SK-N-SH (cell line): ENCODE measurements at regions not wholly inside any gene's neighbourhood (a gene's known extent, or its start where the extent isn't known, plus 50 kb on each side); places are given as distances from the start of the nearest gene placed in this dataset.

Source experiments
- CTCF ChIA-PET: fragments of 300-600, 350-600 bp; formaldehyde crosslinking; extraction: SDS; loops from one replicate; lab custom pipeline; 2021; lab: Yijun Ruan, JAX
- POLR2A ChIA-PET: fragments of 350-600 bp; sonication (Branson Sonifier 250); formaldehyde crosslinking; extraction: SDS; loops from one replicate; lab custom pipeline; 2020; ENCODE audit warnings: antibody characterized with exemption, inconsistent platforms; lab: Yijun Ruan, JAX
- DNase-seq: peaks from one replicate; pipeline ENCODE4 v3.0.0; 2012
- H2AFZ ChIP-seq: fragments of 200-600 bp; sonication (generic); 2 replicates; pipeline ENCODE4 v1.8.1; 2016; ENCODE audit warnings: antibody characterized with exemption, mild to moderate bottlenecking, low read depth
- H3F3A ChIP-seq: fragments of 200-600 bp; sonication (generic); replicated peaks from 2 replicates; pipeline ENCODE3; 2016; ENCODE audit warnings: antibody characterized with exemption, mild to moderate bottlenecking; ENCODE audit not compliant: insufficient read depth
- H3K27ac ChIP-seq, 2 experiments: fragments of 200-500 bp in 1 of 2; fragments of 200-600 bp in 1 of 2; sonication (Bioruptor generic) in 1 of 2; sonication (generic), shearing (Covaris generic) in 1 of 2; 2 replicates each; pipeline versions ENCODE4 v1.5.1 to v1.6.1; 2014 to 2016; ENCODE audit warnings: low read depth in 2 of 2, inconsistent platforms in 1 of 2, low read length in 1 of 2, mild to moderate bottlenecking in 1 of 2, mixed read lengths in 1 of 2
- H3K27me3 ChIP-seq: fragments of 200-600 bp; sonication (generic), shearing (Covaris generic); 2 replicates; pipeline ENCODE4 v1.6.1; 2016; ENCODE audit warnings: mixed run types; ENCODE audit not compliant: insufficient read depth
- H3K36me3 ChIP-seq, 2 experiments: fragments of 200-500 bp in 1 of 2; fragments of 200-600 bp in 1 of 2; sonication (Bioruptor generic) in 1 of 2; sonication (generic) in 1 of 2; replicated peaks in 1 of 2; 2 replicates each; pipeline versions ENCODE3 to v1.5.1; 2014 to 2016; ENCODE audit warnings: low read length in 1 of 2, mild to moderate bottlenecking in 1 of 2; ENCODE audit not compliant: insufficient read depth in 2 of 2, control insufficient read depth in 1 of 2
- H3K4me1 ChIP-seq, 2 experiments: fragments of 200-500 bp in 1 of 2; fragments of 200-600 bp in 1 of 2; sonication (Bioruptor generic) in 1 of 2; sonication (generic), shearing (Covaris generic) in 1 of 2; 2 replicates each; pipeline versions ENCODE4 v1.5.1 to v1.6.1; 2014 to 2016; ENCODE audit warnings: low read depth in 1 of 2, low read length in 1 of 2, mixed run types in 1 of 2; ENCODE audit not compliant: insufficient read depth in 2 of 2, control insufficient read depth in 1 of 2
- H3K4me2 ChIP-seq: fragments of 200-600 bp; sonication (generic), shearing (Covaris generic); 2 replicates; pipeline ENCODE4 v1.6.1; 2017; ENCODE audit warnings: mixed run types
- H3K4me3 ChIP-seq, 2 experiments: fragments of 200-500 bp in 1 of 2; fragments of 200-600 bp in 1 of 2; sonication (Bioruptor generic) in 1 of 2; sonication (generic), shearing (Covaris generic) in 1 of 2; 2 replicates each; pipeline versions ENCODE4 v1.5.1 to v1.8.1; 2014 to 2016; ENCODE audit warnings: low read depth in 2 of 2, inconsistent platforms in 1 of 2, low read length in 1 of 2, mild to moderate bottlenecking in 1 of 2, mixed read lengths in 1 of 2, moderate library complexity in 1 of 2
- H3K79me2 ChIP-seq: fragments of 200-600 bp; sonication (generic); 2 replicates; pipeline ENCODE4 v1.8.1; 2017; ENCODE audit warnings: mild to moderate bottlenecking; ENCODE audit not compliant: insufficient read depth
- H3K9ac ChIP-seq: fragments of 200-600 bp; sonication (generic); 2 replicates; pipeline ENCODE4 v1.6.1; 2017; ENCODE audit warnings: mixed run types
- H3K9me2 ChIP-seq: fragments of 200-600 bp; sonication (generic); 2 replicates; pipeline ENCODE4 v1.6.1; 2017; ENCODE audit warnings: mixed run types
- H3K9me3 ChIP-seq: fragments of 200-600 bp; sonication (generic); 2 replicates; pipeline ENCODE4 v1.6.1; 2017; ENCODE audit warnings: mixed run types, mild to moderate bottlenecking, moderate library complexity
- H4K20me1 ChIP-seq: fragments of 200-600 bp; sonication (generic); 2 replicates; pipeline ENCODE4 v1.6.1; 2017; ENCODE audit warnings: mild to moderate bottlenecking, mixed run types; ENCODE audit not compliant: insufficient read depth
- FOXM1 ChIP-seq: IDR thresholded peaks from 2 replicates; pipeline ENCODE4 v1.4.0; 2012; ENCODE audit warnings: low read depth, mild to moderate bottlenecking
- GATA2 ChIP-seq: sonication (generic); formaldehyde crosslinking; IDR thresholded peaks from 2 replicates; pipeline ENCODE4 v1.5.0; 2020; ENCODE audit warnings: mild to moderate bottlenecking, missing genetic modification reagents
- JUND ChIP-seq: IDR thresholded peaks from 2 replicates; pipeline ENCODE4 v1.4.0; 2012
- MEF2A ChIP-seq: IDR thresholded peaks from 2 replicates; pipeline ENCODE4 v1.4.0; 2012; ENCODE audit warnings: low read depth, borderline replicate concordance
- MXI1 ChIP-seq: IDR thresholded peaks from 2 replicates; pipeline ENCODE4 v1.6.1; 2012; ENCODE audit warnings: mild to moderate bottlenecking, low read depth, low read length, improper control_type of control experiment
- RAD21 ChIP-seq: IDR thresholded peaks from 2 replicates; pipeline ENCODE4 v1.6.1; 2012; ENCODE audit warnings: mild to moderate bottlenecking, low read length
- SMC3 ChIP-seq: IDR thresholded peaks from 2 replicates; pipeline ENCODE4 v1.6.1; 2012; ENCODE audit warnings: low read depth, low read length, improper control_type of control experiment
- TAF1 ChIP-seq: IDR thresholded peaks from 2 replicates; pipeline ENCODE4 v1.6.1; 2012; ENCODE audit warnings: low read depth, mild to moderate bottlenecking, low read length, moderate library complexity, borderline replicate concordance
- YY1 ChIP-seq: IDR thresholded peaks from 2 replicates; pipeline ENCODE4 v1.4.0; 2012; ENCODE audit warnings: low read depth, mild to moderate bottlenecking
- WGBS: methylation state at CpG from one replicate; pipeline ENCODE4 v1.1.6; 2017; ENCODE audit warnings: low lambda C conversion rate; 5-methylcytosine and 5-hydroxymethylcytosine counted together
- TF ChIP-seq, protein P1 (sequence below): IDR thresholded peaks from 2 replicates; pipeline ENCODE4 v1.4.0; 2012; ENCODE audit warnings: low read depth, borderline replicate concordance
- TF ChIP-seq, protein P2 (sequence below): fragments of 150-350 bp; IDR thresholded peaks from 2 replicates; pipeline ENCODE4 v1.6.1; 2016; ENCODE audit warnings: mild to moderate bottlenecking, low read depth, low read length
- TF ChIP-seq, protein P3 (sequence below): IDR thresholded peaks from 2 replicates; pipeline ENCODE4 v1.4.0; 2012; ENCODE audit warnings: low read depth
- TF ChIP-seq, protein P4 (sequence below): IDR thresholded peaks from 2 replicates; pipeline ENCODE4 v1.4.0; 2012; ENCODE audit warnings: low read depth, borderline replicate concordance
- TF ChIP-seq, protein P5 (sequence below): fragments of 150-350 bp; IDR thresholded peaks from 2 replicates; pipeline ENCODE4 v1.6.1; 2017; ENCODE audit warnings: antibody characterized with exemption, low read length, low read depth, borderline replicate concordance

DNA sequence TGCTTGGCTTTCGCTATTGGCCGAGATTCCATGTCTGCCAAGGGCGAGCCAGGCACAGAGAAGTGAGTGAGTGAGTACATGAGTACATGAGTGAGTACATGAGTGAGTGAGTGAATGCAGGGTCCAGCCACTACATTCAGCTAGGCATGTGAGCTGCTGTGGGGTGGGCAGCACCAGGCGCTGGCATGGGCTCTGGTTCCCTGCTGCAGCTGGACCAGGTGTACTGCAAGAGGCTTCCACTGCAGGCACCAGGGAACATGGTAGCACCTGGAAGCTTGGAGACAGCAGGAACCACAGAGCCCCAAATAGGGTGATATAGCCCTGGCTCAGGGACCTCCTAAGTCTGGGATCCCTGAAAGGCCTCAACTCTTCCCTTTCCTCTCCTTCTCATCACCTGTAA is 330.2 kb downstream of the USP25 start (continued):
- TF ChIP-seq, protein P1, sequence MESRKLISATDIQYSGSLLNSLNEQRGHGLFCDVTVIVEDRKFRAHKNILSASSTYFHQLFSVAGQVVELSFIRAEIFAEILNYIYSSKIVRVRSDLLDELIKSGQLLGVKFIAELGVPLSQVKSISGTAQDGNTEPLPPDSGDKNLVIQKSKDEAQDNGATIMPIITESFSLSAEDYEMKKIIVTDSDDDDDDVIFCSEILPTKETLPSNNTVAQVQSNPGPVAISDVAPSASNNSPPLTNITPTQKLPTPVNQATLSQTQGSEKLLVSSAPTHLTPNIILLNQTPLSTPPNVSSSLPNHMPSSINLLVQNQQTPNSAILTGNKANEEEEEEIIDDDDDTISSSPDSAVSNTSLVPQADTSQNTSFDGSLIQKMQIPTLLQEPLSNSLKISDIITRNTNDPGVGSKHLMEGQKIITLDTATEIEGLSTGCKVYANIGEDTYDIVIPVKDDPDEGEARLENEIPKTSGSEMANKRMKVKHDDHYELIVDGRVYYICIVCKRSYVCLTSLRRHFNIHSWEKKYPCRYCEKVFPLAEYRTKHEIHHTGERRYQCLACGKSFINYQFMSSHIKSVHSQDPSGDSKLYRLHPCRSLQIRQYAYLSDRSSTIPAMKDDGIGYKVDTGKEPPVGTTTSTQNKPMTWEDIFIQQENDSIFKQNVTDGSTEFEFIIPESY, result no peak
- TF ChIP-seq, protein P2, sequence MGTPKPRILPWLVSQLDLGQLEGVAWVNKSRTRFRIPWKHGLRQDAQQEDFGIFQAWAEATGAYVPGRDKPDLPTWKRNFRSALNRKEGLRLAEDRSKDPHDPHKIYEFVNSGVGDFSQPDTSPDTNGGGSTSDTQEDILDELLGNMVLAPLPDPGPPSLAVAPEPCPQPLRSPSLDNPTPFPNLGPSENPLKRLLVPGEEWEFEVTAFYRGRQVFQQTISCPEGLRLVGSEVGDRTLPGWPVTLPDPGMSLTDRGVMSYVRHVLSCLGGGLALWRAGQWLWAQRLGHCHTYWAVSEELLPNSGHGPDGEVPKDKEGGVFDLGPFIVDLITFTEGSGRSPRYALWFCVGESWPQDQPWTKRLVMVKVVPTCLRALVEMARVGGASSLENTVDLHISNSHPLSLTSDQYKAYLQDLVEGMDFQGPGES, result no peak
- TF ChIP-seq SMC3 (no peak), MXI1 (no peak), GATA2 (CRISPR knock-in tag) (no peak), MEF2A (no peak), TAF1 (no peak)
- TF ChIP-seq, protein P3, sequence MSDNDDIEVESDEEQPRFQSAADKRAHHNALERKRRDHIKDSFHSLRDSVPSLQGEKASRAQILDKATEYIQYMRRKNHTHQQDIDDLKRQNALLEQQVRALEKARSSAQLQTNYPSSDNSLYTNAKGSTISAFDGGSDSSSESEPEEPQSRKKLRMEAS, result no peak

DNA sequence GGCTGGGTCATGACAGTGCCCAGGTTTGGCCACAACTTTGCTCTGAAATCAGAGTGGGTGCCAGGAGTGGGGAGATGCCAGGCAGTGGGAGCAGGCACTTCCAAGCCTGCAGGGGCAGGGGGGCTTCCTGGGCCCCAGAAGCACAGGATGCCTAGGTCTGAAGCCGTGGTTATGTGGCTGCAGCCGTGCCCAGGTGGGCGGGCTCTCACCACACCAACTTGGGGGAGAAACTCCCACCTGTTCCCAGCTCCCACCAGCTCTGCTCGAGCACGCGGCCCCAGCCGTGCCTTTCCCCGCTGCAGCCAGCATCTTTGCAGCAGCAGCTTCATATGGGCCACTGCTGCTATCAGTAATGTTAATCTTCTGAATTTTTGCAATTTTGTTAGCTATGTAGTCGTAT is 331.4 kb downstream of the USP25 start:
- no peak for DNase-seq
- H3K9me2 ChIP-seq, result no peaks in the 10 kb centered on the region
- H3K9me3 ChIP-seq, result no peaks in the 10 kb centered on the region
- TF ChIP-seq YY1, result no peak
- TF ChIP-seq MXI1, result no peak
- no peak for TF ChIP-seq JUND
- TF ChIP-seq, protein P4, sequence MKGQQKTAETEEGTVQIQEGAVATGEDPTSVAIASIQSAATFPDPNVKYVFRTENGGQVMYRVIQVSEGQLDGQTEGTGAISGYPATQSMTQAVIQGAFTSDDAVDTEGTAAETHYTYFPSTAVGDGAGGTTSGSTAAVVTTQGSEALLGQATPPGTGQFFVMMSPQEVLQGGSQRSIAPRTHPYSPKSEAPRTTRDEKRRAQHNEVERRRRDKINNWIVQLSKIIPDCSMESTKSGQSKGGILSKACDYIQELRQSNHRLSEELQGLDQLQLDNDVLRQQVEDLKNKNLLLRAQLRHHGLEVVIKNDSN, result no peak
- TF ChIP-seq SMC3, result no peak
- TF ChIP-seq FOXM1, result no peak
- TF ChIP-seq, protein P5, sequence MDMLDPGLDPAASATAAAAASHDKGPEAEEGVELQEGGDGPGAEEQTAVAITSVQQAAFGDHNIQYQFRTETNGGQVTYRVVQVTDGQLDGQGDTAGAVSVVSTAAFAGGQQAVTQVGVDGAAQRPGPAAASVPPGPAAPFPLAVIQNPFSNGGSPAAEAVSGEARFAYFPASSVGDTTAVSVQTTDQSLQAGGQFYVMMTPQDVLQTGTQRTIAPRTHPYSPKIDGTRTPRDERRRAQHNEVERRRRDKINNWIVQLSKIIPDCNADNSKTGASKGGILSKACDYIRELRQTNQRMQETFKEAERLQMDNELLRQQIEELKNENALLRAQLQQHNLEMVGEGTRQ, result no peak
- TF ChIP-seq, protein P2, result no peak
- TF ChIP-seq RAD21, result no peak
- no peaks in the 10 kb centered on the region for H3F3A ChIP-seq
- H3K27me3 ChIP-seq, result no peaks in the 10 kb centered on the region
- POLR2A ChIA-PET, result interaction anchor here (1.4 kb wide), 1 partner anchor 10 kb away, joined by 3 read pairs; no protein-coding TSS in a partner anchor
- H3K4me1 ChIP-seq, result no peaks in the 10 kb centered on the region; a peak in 1 of 4 replicates
- no peaks in the 10 kb centered on the region for H4K20me1 ChIP-seq
- H3K4me3 ChIP-seq, result no peak overlapping the region
- CTCF ChIA-PET, result no interaction called here
- no peaks in the 10 kb centered on the region for H3K79me2 ChIP-seq
- H3K27ac ChIP-seq, result no peak overlapping the region
- no peak overlapping the region for H3K4me2 ChIP-seq
- H3K9ac ChIP-seq, result no peak overlapping the region
- 83% methylated on average over 8 of the region's 9 CpGs for WGBS
- H2AFZ ChIP-seq, result no peak overlapping the region
- H3K36me3 ChIP-seq, result no peaks in the 10 kb centered on the region
